ENCODE measurements at regions not wholly inside any gene's neighbourhood (a gene's known extent, or its start where the extent isn't known, plus 50 kb on each side); places are given as distances from the start of the nearest gene placed in this dataset.

DNA sequence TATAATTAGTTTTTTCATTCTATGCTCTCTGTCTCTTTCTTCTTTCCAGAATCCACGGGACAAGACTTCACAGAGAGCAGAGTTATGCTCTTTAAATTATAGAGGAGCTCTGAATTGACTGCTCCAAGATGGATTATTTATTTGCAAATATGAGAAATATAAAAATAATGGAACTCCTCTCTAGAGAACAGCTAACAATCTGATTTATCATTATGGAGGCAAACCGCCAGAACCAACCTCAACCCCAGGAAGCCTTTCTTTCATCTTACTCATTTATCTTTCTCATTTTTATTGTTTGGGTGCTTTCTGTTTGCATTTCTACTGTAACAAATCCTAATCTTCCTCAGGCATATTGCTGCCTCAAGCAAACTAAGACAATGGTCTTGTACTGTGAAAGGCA, 216.5 kb downstream of the C12orf50 start:
- Histone ChIP-seq H3K36me3 (ENCODE audit: control insufficient read depth, insufficient read depth, low read length) (no peaks in the 10 kb centered on the region), H3K4me3 (replicated peaks; ENCODE audit: low read depth, low read length) (no peak overlapping the region), H3K27me3 (replicated peaks; ENCODE audit: control insufficient read depth, insufficient read depth, low read length) (no peaks in the 10 kb centered on the region)
- TF ChIP-seq, protein P1, sequence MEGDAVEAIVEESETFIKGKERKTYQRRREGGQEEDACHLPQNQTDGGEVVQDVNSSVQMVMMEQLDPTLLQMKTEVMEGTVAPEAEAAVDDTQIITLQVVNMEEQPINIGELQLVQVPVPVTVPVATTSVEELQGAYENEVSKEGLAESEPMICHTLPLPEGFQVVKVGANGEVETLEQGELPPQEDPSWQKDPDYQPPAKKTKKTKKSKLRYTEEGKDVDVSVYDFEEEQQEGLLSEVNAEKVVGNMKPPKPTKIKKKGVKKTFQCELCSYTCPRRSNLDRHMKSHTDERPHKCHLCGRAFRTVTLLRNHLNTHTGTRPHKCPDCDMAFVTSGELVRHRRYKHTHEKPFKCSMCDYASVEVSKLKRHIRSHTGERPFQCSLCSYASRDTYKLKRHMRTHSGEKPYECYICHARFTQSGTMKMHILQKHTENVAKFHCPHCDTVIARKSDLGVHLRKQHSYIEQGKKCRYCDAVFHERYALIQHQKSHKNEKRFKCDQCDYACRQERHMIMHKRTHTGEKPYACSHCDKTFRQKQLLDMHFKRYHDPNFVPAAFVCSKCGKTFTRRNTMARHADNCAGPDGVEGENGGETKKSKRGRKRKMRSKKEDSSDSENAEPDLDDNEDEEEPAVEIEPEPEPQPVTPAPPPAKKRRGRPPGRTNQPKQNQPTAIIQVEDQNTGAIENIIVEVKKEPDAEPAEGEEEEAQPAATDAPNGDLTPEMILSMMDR (IDR thresholded peaks at IDR 0.05; ENCODE audit: insufficient read depth, low read length, poor library complexity, severe bottlenecking): no peak
- DNase-seq (ENCODE audit: extremely low read depth, insufficient read length): no peak

GRCh38 chr12:87812030-87812429, 217.2 kb downstream of the C12orf50 start:
- TF ChIP-seq, protein P1 (IDR thresholded peaks at IDR 0.05; ENCODE audit: insufficient read depth, low read length, poor library complexity, severe bottlenecking): no peak
- H3K4me3 ChIP-seq (replicated peaks; ENCODE audit: low read depth, low read length): no peak overlapping the region
- H3K36me3 ChIP-seq (ENCODE audit: control insufficient read depth, insufficient read depth, low read length): no peaks in the 10 kb centered on the region
- H3K27me3 ChIP-seq (replicated peaks; ENCODE audit: control insufficient read depth, insufficient read depth, low read length): no peaks in the 10 kb centered on the region
- DNase-seq (ENCODE audit: extremely low read depth, insufficient read length): no peak

DNA sequence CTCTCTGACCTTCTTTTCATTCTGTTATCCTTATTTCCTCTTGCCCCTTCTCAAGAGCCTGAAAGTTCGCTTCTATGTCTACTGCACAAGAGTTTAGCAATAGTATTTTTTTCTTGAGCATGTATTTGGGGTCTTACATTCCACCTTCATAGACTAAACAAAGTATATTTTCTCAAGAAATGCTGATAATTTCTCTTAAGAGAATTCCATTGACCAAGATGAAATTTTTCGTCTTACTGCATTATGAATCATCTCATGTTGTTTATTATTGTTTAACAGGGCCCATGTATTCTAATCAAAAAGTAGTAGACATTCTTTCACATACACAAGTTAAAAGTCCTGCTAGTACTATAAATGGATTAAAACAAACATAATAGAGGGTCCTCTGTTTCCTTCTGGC, 219.3 kb downstream of the C12orf50 start:
- Histone ChIP-seq H3K4me3 (replicated peaks; ENCODE audit: low read depth, low read length) (no peak overlapping the region), H3K36me3 (ENCODE audit: control insufficient read depth, insufficient read depth, low read length) (no peaks in the 10 kb centered on the region), H3K27me3 (replicated peaks; ENCODE audit: control insufficient read depth, insufficient read depth, low read length) (no peaks in the 10 kb centered on the region)
- DNase-seq (ENCODE audit: extremely low read depth, insufficient read length): no peak
- TF ChIP-seq, protein P1 (IDR thresholded peaks at IDR 0.05; ENCODE audit: insufficient read depth, low read length, poor library complexity, severe bottlenecking): no peak

- Histone ChIP-seq H3K4me3 (replicated peaks; ENCODE audit: low read depth, low read length) (no peak overlapping the region), H3K27me3 (replicated peaks; ENCODE audit: control insufficient read depth, insufficient read depth, low read length) (no peaks in the 10 kb centered on the region), H3K36me3 (ENCODE audit: control insufficient read depth, insufficient read depth, low read length) (no peaks in the 10 kb centered on the region)
- TF ChIP-seq, protein P1 (IDR thresholded peaks at IDR 0.05; ENCODE audit: insufficient read depth, low read length, poor library complexity, severe bottlenecking): no peak
- DNase-seq (ENCODE audit: extremely low read depth, insufficient read length): no peak
Measured at GRCh38 chr12:87807086-87807485, 222.1 kb downstream of the C12orf50 start.

GRCh38 chr12:87806310-87806709, 222.9 kb downstream of the C12orf50 start:
- no peak overlapping the region for H3K4me3 ChIP-seq (replicated peaks; ENCODE audit: low read depth, low read length)
- DNase-seq (ENCODE audit: extremely low read depth, insufficient read length): no peak
- TF ChIP-seq, protein P1 (IDR thresholded peaks at IDR 0.05; ENCODE audit: insufficient read depth, low read length, poor library complexity, severe bottlenecking): no peak
- no peaks in the 10 kb centered on the region for H3K36me3 ChIP-seq (ENCODE audit: control insufficient read depth, insufficient read depth, low read length)
- no peaks in the 10 kb centered on the region for H3K27me3 ChIP-seq (replicated peaks; ENCODE audit: control insufficient read depth, insufficient read depth, low read length)

- no peaks in the 10 kb centered on the region for H3K36me3 ChIP-seq (ENCODE audit: control insufficient read depth, insufficient read depth, low read length)
- DNase-seq (ENCODE audit: extremely low read depth, insufficient read length): no peak
- H3K4me3 ChIP-seq (replicated peaks; ENCODE audit: low read depth, low read length): no peak overlapping the region
- no peaks in the 10 kb centered on the region for H3K27me3 ChIP-seq (replicated peaks; ENCODE audit: control insufficient read depth, insufficient read depth, low read length)
- TF ChIP-seq, protein P1 (IDR thresholded peaks at IDR 0.05; ENCODE audit: insufficient read depth, low read length, poor library complexity, severe bottlenecking): no peak
Measured at GRCh38 chr12:87804386-87804785, 224.8 kb downstream of the C12orf50 start.
